ENCODE measurements at regions not wholly inside any gene's neighbourhood (a gene's known extent, or its start where the extent isn't known, plus 50 kb on each side); places are given as distances from the start of the nearest gene placed in this dataset.

DNA sequence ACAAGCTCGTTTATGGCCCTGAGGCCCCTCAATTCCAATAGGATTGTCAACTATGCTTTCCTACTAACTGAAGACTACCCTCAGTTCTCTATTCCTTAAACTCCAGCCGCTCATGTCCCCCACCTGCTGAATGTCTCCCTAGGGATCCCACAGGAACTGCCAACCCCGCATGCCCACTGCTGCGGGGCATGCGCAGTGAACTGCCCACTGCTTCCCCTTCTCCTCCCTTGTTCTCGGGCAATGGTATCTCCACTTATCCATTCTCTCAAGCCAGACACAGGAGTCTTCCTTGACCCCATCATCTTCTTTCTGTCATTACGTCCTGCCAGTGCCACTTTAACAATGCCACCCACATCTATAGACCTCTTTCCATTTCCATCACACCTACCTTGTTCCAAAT lies 90.0 kb downstream of the FGF18 start:
- no peak for DNase-seq

DNA sequence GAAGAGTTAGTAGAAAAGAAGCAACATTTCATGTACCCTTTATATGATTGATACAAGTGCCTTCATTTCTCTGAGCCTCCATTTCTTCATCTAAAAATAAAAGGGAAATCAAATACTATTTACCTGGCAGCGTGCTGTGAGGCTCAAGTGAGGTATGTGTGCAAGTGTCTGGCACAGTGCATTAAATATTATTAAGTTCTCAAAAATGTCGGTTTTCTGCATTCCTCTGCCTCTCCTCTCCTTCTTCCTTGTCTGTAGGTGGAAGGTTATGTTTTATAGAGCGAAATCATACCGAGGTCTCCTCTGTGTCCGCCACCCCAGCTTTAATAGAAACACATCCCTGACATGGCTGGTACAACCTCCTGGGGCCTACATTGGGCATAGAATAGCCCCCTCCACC lies 93.0 kb downstream of the FGF18 start:
- DNase-seq: no peak

DNA sequence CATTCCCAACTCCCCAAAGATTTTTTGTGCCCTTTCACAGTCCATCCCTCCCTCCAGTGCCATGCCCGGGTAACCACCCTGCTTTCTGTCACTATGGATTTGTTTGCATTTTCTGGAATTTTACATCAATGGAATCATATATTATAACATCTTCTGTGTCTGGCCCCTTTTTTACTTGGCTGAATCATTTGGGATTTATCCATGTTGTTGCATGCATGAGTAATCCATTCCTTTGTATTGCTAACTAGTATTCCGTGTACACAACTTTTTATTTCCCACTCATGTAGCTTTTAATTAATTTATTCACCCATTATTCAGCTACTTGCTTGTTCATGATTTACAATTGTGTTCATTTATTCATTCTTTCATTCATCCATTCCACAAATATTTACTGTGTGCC lies 94.1 kb downstream of the FGF18 start:
- no peak for DNase-seq

DNA sequence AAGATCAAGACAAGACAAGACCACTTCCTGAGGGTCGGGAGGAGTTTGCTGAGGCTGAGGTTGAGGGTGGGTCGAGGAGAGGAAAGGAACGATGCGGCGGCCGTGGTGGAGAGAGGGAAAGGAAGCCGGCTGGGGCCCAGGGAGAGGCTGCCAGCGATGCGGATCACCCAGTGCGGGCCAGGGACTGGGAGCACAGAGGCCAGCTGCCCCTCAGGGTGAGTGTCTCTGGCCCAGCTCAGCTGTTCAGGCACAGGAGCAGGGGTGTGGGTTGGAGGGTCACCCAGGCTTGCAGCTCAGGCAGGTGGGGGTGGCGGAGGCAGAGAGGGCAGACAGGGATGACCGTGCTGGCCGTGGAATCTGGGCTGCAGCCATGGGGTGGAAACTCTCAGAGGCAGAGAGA lies 99.5 kb downstream of the FGF18 start:
- no peak for DNase-seq

DNA sequence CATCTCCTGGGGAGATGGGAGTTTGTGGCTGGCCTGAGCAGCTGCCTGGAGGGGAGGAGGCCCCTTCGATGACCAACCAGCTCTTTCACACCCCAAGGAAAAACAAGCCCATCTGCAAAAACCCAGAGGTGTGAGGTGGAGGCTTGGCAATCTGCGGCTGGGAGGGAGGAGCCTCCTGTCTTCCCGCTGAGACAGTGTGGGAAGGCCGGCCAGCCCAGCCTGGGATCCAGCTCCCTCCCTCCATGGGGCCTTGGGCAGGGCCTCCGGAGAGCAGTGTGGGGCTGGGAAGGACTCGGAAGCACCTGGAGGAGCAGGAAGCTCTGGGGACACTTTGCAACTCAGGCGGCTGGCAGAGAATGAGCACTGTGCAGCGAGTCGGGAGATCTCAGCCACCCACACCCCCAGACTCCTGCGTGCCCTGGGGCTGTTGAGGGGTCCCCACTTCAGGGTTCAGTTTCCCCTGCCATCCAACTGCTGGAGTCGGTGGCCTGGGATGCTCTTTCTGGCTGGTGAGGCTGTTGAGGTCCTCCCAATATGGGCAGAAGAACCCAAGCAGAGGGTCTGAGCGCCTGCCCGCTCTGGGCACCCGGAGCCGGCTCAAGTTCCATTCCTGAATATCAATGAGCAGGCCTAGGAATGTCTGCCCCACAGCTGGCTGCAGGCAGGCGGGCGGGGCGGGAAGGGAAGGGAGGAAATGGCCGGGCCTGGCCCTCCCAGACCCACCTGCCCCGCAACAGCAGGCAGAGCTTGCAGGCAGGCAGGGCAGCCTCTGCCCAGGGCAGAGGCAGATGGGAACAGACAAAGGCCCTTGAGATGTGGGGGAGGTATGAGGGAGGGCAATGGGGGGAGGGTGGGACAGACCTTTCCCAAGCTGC lies 101.1 kb downstream of the FGF18 start:
- DNase-seq: no peak

DNA sequence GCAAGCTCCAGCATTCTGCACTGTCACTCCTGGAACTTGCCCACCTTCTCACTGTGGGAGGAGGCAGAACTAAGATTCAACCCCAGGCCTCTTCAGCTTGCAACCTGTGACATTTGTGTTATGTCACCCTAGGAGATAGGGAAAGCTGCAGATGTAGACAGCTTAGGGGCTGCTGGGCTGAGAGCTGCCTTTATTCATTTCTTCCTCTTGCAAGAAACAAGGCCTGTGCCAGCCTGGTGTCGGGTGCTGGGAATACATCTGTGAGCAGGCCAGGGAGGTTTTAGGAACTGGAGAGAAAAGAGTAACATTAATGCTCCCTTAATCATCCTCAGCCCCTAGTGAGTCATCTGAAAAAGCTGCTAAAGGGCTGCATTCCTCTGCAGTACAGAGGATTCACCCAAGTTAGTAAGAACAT lies 101.8 kb downstream of the FGF18 start:
- DNase-seq: peak; percentile 74 to 80

DNA sequence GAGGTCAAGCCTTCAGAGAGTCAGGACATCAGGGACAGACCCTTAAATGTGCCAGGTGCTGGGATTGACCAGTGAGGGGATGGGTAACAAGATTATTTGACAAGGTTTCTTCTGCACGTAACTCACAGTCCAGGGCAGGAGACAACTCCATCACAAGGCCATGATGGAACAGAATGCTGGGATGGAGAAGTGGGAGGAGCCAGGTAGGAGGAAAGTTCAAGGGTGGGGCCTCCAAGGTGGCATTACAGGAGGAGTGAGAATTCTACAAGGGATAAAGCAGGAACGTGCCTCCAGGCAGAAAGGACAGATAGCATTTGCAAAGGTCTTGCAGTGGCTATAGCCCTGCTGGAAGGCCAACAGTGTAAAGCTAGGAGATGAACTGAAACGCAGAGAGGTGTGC lies 102.2 kb downstream of the FGF18 start:
- peak in 1 of 2 experiments; percentile 57 for DNase-seq

DNA sequence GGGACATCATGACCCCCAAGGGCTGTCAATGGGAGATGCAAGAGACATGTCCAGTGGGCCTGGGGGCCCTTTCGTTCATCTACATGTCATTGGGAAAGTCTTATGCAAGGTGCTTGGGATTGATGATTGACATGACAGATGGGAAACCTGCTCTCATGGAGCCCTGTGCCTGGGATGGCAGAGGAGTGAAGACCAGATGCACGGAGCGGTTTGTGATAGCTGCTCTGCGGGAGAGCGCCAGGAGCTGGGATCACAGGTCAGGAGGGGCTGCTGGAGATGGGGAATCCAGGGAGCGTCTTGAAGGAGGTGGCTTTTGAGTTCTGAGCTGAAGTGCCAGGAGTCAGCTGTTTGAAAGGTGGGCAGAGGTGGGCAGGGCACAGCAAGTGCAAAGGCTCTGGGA lies 104.3 kb downstream of the FGF18 start:
- DNase-seq: no peak

DNA sequence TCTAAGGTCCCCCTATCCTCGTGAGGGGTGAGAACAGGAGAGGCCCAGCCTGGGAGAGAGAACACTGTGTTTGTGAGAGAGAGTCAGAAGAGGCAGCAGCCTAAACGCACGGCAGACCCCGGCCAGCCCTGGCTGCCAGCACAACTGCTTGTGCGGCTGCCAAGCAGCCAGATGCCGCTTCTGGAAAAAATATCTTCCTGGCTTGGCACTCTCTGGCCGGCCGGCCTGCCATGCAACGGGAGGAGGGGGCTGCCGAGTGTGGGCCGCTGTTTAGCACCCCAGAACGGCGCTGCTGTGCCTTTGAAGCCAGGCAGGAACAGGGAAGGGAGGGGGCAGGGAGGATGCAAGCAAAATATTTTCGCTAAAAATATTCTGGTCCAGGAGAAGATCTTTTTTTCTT lies 105.0 kb downstream of the FGF18 start:
- DNase-seq: no peak

DNA sequence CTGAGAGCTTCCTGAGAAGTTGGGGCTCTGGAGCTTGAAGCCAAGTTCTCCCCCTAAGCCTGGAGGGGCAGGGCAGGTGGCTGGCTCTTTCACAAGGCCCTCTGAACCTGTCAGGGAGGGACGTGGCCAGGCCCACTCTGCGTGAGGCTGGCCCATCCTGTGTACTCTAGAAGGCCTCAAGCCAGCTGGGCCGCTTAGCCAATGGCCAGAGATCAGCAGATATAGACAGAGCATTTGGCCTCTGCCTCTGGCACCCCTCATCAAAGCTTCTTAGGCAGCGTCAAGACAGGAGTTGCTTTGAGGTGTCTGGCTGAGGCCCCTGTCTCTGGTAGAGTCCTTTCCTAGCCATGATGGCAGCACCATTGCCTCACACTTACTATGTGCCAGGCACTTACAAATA lies 105.6 kb downstream of the FGF18 start:
- no peak for DNase-seq

DNA sequence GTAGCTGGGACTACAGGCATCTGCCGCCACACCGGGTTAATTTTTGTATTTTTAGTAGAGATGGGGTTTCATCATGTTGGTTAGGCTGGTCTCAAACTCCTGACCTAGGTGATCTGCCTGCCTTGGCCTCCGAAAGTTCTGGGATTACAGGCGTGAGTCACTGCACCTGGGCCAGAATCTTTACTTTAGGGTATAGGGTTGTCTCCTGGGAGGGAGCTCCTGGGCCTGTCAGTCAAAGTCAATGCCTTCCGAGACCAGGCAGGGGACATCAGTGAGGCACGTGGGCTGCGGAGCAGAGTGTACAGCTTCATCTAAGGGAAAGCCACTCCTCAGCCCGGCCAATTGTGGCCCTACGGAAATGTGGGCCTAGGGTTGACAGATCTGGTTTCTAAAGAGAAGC lies 108.6 kb downstream of the FGF18 start:
- DNase-seq: no peak

DNA sequence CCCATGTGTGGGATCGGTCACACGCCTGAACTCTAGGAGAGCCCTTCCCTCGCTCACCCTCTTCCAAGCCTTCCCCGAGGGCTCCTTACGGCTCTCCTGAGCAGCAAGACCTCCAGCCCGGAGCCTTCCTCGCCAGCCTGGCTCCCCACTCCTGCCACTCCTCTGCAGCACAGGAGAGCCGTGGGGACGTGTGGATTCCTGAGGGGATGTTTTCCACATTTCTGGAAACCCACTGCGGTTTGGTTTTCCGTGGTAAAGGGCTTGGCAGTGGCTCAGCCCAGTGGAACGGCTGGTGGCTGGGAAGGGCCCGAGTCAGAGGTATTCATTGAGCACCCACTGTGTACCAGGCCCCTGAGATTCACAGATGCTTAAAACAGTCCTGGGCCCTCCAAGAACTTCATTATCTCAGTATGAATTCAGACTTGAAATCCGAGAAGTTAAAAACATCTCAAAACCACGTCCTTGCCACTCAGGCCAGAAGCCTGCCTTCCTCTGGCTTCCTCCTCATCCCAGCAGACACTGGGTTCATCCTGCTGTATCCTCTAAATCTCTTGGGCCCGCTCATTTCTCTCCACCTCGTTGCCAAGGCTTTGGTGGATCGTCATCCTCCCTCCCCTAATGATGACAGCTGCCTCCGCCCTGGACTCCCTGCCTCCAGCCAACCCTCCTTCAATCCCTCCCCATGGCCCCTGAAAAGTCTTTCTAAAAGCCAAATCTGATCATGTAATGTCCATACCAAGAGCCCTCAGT lies 109.6 kb downstream of the FGF18 start:
- DNase-seq: no peak

DNA sequence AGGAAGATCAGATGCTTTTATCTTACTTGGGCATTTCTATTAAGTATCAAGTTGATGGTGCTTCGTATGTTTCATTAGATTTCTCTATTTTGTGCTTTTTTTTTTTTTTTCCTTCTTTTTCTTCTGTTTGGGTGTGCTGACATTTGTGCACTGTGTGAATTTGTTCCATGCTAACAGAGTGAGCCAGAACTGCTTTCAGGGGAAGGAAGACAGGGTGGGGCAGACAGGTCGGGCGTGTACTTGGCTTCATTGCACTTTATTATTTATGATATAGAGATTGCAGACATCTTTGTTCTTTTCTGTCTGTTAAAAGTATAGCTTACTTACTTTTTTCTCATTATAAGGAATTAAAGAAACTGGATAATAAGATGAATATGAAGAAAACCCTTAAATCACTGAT lies 112.2 kb downstream of the FGF18 start:
- DNase-seq: no peak

DNA sequence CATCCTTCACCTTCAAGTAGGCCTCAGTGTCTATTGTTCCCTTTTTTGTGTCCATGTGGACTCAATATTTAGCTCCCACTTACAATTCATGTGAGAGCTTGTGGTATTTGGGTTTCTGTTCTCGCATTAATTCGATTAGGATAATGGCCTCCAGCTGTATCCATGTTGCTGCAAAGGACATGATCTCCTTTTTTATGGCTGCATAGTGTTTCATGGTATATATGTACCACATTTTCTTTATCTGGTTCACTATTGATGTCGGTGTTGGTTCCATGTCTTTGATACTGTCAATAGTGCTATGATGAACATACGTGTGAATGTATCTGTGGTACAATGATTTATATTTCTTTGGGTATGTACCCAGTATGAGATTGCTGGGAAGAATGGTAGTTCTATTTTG lies 113.7 kb downstream of the FGF18 start:
- DNase-seq: no peak

DNA sequence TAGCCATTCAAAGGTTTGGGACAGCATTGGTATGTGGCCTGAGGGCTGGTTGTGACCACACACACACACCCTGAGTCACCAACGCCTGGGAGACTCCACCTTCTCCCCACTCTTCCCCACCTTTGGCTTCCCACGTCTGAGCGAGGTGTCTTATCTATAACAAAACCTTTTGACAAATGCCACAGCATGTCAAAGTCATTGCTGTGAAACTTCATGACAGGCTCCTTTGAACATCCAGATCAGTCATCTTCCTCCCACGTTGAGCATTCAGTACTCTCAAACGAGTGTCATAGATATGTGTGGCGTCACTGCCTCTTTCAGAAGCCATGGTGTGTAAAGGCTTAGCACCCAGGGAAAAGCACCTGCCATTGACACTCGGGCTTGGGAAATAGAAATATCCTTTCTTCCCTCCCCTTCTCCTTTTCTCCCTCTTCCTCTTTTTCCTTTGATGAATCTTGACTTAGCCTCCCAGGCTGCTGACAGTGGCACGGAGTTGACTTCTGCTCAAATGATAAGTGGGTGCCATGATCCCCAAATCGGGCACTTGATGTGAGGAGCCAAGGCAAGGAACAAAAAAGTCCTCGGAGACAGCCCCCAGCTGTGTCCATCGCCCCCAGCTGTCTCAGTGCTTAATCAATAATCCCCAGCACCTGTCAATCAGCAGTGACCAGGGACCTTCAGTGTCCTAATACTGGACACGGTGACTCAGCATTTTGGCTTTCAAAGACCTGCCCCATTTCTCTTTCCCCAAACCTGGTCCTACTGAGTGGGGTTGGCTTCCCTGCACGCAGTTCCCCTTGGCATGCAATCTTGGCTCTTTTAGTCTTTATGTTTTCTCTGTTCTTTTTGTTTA lies 114.8 kb downstream of the FGF18 start:
- no peak for DNase-seq

DNA sequence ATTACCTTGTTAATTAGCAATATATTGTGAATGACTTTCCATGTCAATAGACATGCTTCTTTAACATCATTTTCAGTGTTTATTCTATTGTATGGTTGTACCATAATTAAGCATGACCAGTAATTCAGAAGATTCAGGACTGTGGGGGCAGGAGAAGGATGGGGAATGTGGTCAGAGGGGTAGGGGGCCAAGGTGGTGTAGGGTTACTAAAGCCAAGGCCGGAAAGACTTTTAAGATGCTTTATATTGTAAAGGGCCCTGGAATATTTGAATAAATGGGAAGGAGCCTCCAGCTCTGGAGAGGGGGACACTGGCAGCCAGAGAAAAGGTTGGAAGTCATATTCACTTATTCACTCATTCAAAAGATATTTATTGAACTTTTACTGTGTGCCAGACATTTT lies 115.7 kb downstream of the FGF18 start:
- no peak for DNase-seq

DNA sequence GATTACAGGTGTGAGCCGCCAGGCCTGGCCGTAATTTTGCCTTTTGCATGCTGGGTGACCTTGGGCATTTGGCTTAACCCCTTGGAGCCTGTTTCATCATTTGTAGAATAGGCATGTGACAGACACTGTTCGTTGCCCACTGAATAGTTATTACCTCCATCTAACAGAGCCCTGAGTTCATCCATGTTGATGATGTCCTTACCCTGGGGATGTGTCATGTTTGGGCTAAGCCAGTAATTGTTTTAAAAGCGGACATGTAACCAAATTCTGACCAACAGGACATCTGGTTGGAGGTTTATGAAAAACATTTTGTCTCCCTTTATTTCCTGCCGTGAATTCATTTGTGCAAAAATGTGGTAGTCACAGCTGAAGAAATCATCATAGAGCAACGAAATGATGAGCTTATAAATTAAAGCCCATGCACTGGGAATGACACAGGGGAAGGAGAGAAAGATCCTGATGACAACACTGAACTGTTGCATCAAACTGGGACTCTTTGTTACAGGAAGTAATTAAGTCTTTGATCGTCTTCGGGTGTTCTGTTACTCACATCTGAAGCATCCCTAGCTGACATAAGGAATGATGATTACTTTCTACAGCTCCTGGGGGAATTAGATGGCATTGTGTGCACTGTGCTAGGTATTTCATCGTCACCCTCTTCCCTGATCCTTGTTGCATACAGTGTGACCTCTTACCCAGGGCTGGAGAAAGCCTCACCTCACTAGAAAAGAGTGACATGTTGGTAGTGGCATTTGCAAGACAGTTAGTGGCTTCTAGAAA lies 117.8 kb downstream of the FGF18 start:
- no peak for DNase-seq

DNA sequence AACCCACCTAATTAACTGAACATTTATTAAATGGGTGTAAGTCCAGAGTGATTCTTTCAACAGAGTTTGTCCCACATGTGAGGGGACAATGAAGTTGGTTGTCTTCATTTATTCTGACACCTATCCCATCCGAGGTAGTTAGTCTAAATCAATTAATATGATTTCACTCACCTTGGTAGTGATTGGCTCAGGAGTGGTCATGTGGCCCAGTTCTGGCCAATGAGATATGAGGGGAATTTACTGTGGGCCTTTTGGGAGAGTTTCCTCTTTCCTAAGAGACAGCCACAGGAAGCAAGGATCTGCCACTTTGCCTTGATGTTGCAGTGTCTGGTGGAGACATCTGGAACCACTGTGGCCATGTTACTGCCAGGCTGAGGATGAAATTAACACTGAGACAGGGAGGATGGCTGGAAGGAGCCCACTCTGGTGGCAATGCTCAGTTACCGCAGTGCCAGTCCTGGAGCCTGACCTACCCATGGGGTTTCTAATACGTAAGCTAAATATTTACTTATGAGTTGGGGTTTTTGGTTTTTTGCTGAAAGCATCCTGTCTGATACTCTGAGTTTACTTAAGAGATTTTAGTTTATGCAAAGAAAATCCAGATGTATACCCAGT lies 118.6 kb downstream of the FGF18 start:
- DNase-seq: no peak

DNA sequence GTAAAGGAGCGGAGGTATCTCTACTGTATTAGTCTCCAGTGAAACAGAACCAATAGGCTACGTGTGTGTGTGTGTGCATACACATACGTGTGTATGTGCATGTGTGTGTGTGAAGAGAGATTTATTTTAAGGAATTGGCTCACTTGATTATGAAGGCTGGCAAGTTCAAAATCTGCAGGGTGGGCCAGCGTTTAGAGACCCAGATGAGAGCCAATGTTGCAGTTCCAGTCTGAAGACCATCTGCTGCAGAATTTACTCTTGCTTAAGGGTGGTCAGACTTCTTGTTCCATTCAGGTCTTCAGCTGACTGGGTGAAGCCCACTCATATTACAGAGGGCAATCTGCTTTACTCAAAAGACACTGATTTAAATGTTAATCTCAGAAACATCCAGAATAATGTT lies 119.2 kb downstream of the FGF18 start:
- DNase-seq: no peak

DNA sequence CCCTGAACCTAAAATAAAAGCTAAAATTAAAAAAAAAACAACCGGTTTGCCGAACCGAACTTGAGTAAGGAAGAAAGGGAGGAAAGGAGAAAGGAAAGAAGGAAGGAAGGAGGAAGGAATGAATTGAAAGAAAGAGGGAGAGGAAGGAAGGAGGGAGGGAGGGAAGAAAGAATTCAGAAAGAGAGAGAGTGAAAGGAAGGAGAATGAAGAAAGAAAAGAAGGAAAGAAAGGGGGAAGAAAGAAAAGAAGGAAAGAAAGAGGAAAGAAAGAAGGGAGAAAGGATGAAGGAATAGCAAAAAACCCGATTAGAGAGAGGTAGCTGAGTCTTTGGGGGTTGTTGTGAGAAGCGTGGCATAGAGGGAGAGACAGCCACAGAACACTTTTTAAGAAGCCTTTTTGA lies 121.4 kb downstream of the FGF18 start:
- DNase-seq: no peak

DNA sequence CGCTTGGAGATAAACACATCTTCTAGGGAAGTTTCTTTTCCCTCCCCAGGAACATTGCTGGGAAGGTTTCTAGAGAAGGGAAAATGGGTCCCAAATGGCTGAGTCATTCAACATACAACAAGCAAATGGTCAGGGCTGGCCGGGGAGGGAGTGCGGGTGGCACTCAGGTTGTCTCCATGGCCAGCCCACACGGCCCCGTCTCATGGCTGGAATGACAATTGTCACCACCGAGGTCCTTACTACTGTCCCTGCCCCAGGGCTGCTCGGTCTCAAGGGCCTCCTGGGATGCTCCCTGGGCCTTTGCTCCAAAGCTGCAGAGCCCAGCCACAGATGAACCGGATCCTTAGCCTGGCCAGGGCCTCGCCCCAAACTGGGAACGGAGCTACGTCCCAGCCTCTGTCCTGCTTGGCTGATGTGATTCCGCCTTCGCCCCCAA lies 121.9 kb downstream of the FGF18 start:
- DNase-seq: no peak

DNA sequence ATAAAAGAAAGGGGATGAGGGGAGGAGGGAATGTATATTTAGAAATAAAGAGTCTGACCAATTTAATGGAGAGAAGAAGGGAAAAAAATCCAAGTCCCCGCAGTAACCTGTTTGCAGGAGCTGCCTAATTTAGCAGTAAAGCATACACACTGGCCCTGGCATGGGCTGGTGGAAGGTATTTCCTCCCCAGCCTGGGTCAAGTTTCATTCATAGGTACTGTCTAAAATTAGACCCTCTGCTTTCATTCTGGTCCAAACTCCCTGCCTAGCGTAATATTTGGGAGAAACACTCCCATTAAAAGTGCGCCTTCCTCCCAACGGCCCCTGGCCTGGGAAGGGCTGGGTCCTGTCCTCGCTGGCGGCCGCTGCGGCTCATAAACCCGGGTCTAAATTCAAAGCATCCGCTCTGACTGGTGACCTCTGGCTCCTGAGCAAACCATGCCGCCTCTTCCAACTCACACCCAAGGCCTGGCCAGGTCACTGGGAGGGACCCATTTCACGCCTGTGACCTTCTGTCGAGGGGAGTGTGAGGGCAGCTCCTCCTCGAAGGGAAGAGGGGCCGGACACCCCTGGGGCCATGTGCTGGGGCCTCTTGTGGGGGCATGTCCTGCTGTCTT lies 123.2 kb downstream of the FGF18 start:
- DNase-seq: no peak
